A549 (cell line): ENCODE measurements at regions not wholly inside any gene's neighbourhood (a gene's known extent, or its start where the extent isn't known, plus 50 kb on each side); places are given as distances from the start of the nearest gene placed in this dataset.

Experiments used
- ATAC-seq, 2 experiments: fragments of 200-7000 bp in 1 of 2; fragments of >200 bp in 1 of 2; cut with Nextera tagmentation in 1 of 2; cut with Tn5 transposase in 1 of 2; 3 replicates each; pipeline versions ENCODE4 v1.8.0 to v1.9.1; 2018 to 2020; ENCODE audit warnings: mild to moderate bottlenecking in 1 of 2, moderate library complexity in 1 of 2
- CTCF ChIA-PET: fragments of 300-600 bp; sonication (Branson Sonifier 250); formaldehyde crosslinking; extraction: SDS; loops from one replicate; lab custom pipeline; 2021; ENCODE audit warnings: antibody characterized with exemption, inconsistent platforms; lab: Yijun Ruan, JAX
- POLR2A ChIA-PET: fragments of 350-600 bp; formaldehyde crosslinking; extraction: SDS; loops from one replicate; lab custom pipeline; 2021; ENCODE audit warnings: antibody characterized with exemption, inconsistent platforms; lab: Yijun Ruan, JAX
- DNase-seq, 2 experiments: peaks; one replicate each; pipeline versions ENCODE4 v3.0.0 to v3.0.0-alpha.2; 2011 to 2016; ENCODE audit warnings: low read depth in 1 of 2, low spot score in 1 of 2
- FAIRE-seq: peaks from 2 replicates; lab custom pipeline; 2011; peaks lifted over from hg19 to GRCh38; lab: Jason Lieb, UNC
- H3K27ac ChIP-seq, 2 experiments: fragments of >200 bp; sonication (Bioruptor Twin); formaldehyde crosslinking; 3 replicates each; pipeline ENCODE4 v1.5.1; 2016 to 2017
- H3K4me1 ChIP-seq: fragments of >200 bp; sonication (Bioruptor Twin); formaldehyde crosslinking; 3 replicates; pipeline ENCODE4 v1.6.1; 2016
- H3K4me2 ChIP-seq: fragments of >200 bp; sonication (Bioruptor Twin); formaldehyde crosslinking; 3 replicates; pipeline ENCODE4 v1.6.1; 2016
- H3K4me3 ChIP-seq: fragments of >200 bp; sonication (Bioruptor Twin); formaldehyde crosslinking; 3 replicates; pipeline ENCODE4 v1.5.1; 2016
- H3K9me3 ChIP-seq: fragments of >200 bp; sonication (Bioruptor Twin); formaldehyde crosslinking; 3 replicates; pipeline ENCODE4 v1.6.1; 2016
- BHLHE40 ChIP-seq: IDR thresholded peaks from 2 replicates; pipeline ENCODE4 v1.6.1; 2012; ENCODE audit warnings: low read depth, low read length, inconsistent platforms
- CEBPB ChIP-seq, 2 experiments: fragments of >200 bp in 1 of 2; sonication (Bioruptor Twin) in 1 of 2; formaldehyde crosslinking in 1 of 2; IDR thresholded peaks; 2 replicates each; pipeline ENCODE4 v1.6.1; 2012 to 2016
- CHD4 ChIP-seq: fragments of 200-600 bp; sonication (generic); IDR thresholded peaks from 2 replicates; pipeline ENCODE4 v1.6.1; 2016; ENCODE audit warnings: antibody characterized with exemption, mild to moderate bottlenecking, borderline replicate concordance
- FOSB ChIP-seq: fragments of 250-450 bp; sonication (Bioruptor Pico); IDR thresholded peaks from 2 replicates; pipeline ENCODE4 v1.5.0; 2020; ENCODE audit warnings: mild to moderate bottlenecking, moderate library complexity
- JUNB ChIP-seq: fragments of >200 bp; sonication (Bioruptor Twin); formaldehyde crosslinking; IDR thresholded peaks from 2 replicates; pipeline ENCODE4 v1.6.1; 2016
- KDM1A ChIP-seq: fragments of 200-600 bp; sonication (generic); IDR thresholded peaks from 2 replicates; pipeline ENCODE4 v1.6.1; 2016; ENCODE audit warnings: low read depth, mild to moderate bottlenecking
- KDM5A ChIP-seq: fragments of 200-600 bp; sonication (generic); IDR thresholded peaks from 2 replicates; pipeline ENCODE4 v1.6.1; 2016; ENCODE audit warnings: antibody characterized with exemption, mild to moderate bottlenecking
- MAFK ChIP-seq: fragments of 450-650 bp; IDR thresholded peaks from 2 replicates; pipeline ENCODE4 v1.6.1; 2014; ENCODE audit not compliant: partially characterized antibody
- MAZ ChIP-seq: fragments of 150-350 bp; IDR thresholded peaks from 2 replicates; pipeline ENCODE4 v1.6.1; 2014; ENCODE audit warnings: antibody characterized with exemption, low read depth, low read length, borderline replicate concordance
- NFE2L2 ChIP-seq: fragments of 150-350 bp; conservative IDR thresholded peaks from 2 replicates; pipeline ENCODE4 v1.6.1; 2014; ENCODE audit warnings: low read length
- POLR2A ChIP-seq: IDR thresholded peaks from 2 replicates; pipeline ENCODE4 v1.6.1; 2012; ENCODE audit warnings: mild to moderate bottlenecking, low read length
- RCOR1 ChIP-seq: fragments of 150-350 bp; IDR thresholded peaks from 2 replicates; pipeline ENCODE4 v1.6.1; 2014; ENCODE audit warnings: antibody characterized with exemption, low read length, low read depth
- RFX5 ChIP-seq: fragments of 450-650 bp; IDR thresholded peaks from 2 replicates; pipeline ENCODE4 v1.7.1; 2014; ENCODE audit warnings: antibody characterized with exemption, mild to moderate bottlenecking, moderate library complexity
- SMC3 ChIP-seq: fragments of >200 bp; sonication (Bioruptor Twin); formaldehyde crosslinking; IDR thresholded peaks from 3 replicates; pipeline ENCODE4 v1.6.1; 2018; ENCODE audit warnings: inconsistent platforms
- TP53 ChIP-seq: fragments of 250-450 bp; sonication (Bioruptor Pico); IDR thresholded peaks from 2 replicates; pipeline ENCODE4 v1.5.0; 2021; ENCODE audit warnings: mild to moderate bottlenecking, moderate library complexity
- ZC3H11A ChIP-seq: fragments of 450-650 bp; IDR thresholded peaks from 2 replicates; pipeline ENCODE4 v1.6.1; 2014; ENCODE audit warnings: antibody characterized with exemption, mild to moderate bottlenecking
- WGBS: methylation state at CpG from one replicate; pipeline ENCODE4 v1.1.6; 2017; ENCODE audit errors: missing lambda C conversion rate; 5-methylcytosine and 5-hydroxymethylcytosine counted together
- TF ChIP-seq, protein P1 (sequence below): fragments of 450-650 bp; IDR thresholded peaks from 2 replicates; pipeline ENCODE4 v1.6.1; 2014; ENCODE audit warnings: antibody characterized with exemption
- TF ChIP-seq, protein P2 (sequence below): fragments of 250-450 bp; sonication (Bioruptor Pico); IDR thresholded peaks from 2 replicates; pipeline ENCODE4 v1.5.0; 2021; ENCODE audit warnings: mild to moderate bottlenecking, moderate library complexity, borderline replicate concordance
- TF ChIP-seq, protein P3 (sequence below): fragments of >200 bp; sonication (Bioruptor Twin); formaldehyde crosslinking; IDR thresholded peaks from 3 replicates; pipeline ENCODE4 v1.6.1; 2016
- TF ChIP-seq, protein P4 (sequence below): fragments of 150-350 bp; IDR thresholded peaks from 2 replicates; pipeline ENCODE4 v1.6.1; 2014; ENCODE audit warnings: low read depth, mild to moderate bottlenecking, low read length
- TF ChIP-seq, protein P5 (sequence below): fragments of 250-450 bp; sonication (Bioruptor Pico); IDR thresholded peaks from 2 replicates; pipeline ENCODE4 v1.5.0; 2020; ENCODE audit warnings: low read depth, mild to moderate bottlenecking, moderate library complexity

DNA sequence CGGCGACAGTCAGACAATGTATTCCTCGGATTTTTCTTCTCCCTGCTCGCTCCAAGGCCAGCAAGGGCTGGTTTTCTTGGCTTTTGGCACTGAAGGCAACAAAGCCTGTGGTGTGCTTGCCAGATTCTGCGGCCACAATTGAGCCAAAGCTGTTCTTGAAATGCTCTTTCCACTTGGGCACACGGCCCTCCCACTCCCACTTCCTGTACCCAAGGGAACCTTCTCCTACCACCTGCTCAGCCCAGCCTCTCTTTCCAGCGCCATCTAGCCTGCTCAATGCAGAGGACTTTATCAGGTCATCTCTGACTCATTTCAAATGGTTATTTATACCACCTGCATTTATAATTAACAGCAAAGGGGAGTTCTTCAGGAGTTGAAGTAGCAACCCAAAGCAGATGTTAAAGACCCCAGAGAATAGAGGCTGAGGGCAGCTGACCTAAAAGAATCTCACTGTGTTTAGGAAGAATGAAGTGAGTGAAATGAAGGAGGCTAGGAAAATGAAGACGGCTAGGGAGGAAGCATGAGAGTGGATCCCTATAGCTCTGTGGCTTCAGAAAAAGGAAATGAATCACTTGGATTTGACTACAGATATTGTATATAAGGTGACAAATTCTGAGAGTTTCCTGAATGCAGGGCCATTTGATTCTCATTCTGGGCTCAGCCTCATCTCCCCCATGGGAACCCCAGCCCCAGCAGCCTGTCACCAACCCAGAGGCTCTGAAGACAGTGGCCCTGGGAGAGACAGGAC, 439.0 kb downstream of the ENC1 start:
- Histone ChIP-seq H3K4me1 (peaks cover 18% of the 10 kb centered on the region), H3K9me3 (no peaks in the 10 kb centered on the region), H3K4me3 (no peak overlapping the region), H3K27ac (peak overlapping the region in 1 of 2 experiments; percentile 23; a peak in 1 of 6 replicates), H3K4me2 (no peak overlapping the region)
- no peak for TF ChIP-seq ZC3H11A
- no peak for TF ChIP-seq MAFK
- TF ChIP-seq SMC3 = no peak
- no peak for TF ChIP-seq FOSB (CRISPR knock-in tag)
- FAIRE-seq (no peak), DNase-seq (no peak), ATAC-seq (no peak)
- CTCF ChIA-PET = interaction anchor here (1.0 to 1.1 kb wide), 2 partner anchors 27 to 28 kb away, joined by 3 to 5 read pairs; no protein-coding TSS in a partner anchor
- 68% methylated on average over 8 of the region's 8 CpGs for WGBS
- POLR2A ChIA-PET = no interaction called here

DNA sequence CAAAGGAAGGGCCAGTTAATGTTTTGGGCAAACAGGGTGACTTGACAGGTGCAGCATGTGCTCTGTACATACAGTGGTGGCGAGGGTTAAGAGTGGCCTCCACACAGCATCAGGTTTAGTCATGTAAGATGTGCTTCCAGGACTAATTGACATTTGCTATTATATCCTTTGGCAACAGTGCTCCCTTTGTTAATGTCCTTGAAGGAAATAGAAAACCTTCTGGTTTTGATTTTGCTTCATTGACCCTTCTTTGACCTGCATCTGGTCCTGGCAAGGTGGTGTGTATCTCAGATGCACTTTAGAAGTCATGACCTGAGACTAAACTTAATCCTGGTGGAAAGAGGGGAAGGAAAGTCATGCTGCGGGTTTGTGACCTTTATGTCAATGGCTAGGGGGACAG, 440.0 kb downstream of the ENC1 start:
- TF ChIP-seq RCOR1 (no peak), TP53 (CRISPR knock-in tag) (no peak)
- TF ChIP-seq, all 56 proteins: peak for 0
- WGBS = 85% methylated on average over 2 of the region's 2 CpGs
- H3K9me3 ChIP-seq = no peaks in the 10 kb centered on the region
- ChIA-PET CTCF (interaction anchor here (1.0 to 1.5 kb wide), 3 partner anchors 26 to 29 kb away, joined by 3 to 5 read pairs (median 3); no protein-coding TSS in a partner anchor), POLR2A (no interaction called here)
- FAIRE-seq = no peak
- no peak overlapping the region; a peak in 2 of 6 replicates for H3K27ac ChIP-seq
- H3K4me3 ChIP-seq = no peak overlapping the region
- no peak for ATAC-seq
- DNase-seq = no peak
- no peak overlapping the region for H3K4me2 ChIP-seq
- H3K4me1 ChIP-seq = peaks cover 18% of the 10 kb centered on the region

DNA sequence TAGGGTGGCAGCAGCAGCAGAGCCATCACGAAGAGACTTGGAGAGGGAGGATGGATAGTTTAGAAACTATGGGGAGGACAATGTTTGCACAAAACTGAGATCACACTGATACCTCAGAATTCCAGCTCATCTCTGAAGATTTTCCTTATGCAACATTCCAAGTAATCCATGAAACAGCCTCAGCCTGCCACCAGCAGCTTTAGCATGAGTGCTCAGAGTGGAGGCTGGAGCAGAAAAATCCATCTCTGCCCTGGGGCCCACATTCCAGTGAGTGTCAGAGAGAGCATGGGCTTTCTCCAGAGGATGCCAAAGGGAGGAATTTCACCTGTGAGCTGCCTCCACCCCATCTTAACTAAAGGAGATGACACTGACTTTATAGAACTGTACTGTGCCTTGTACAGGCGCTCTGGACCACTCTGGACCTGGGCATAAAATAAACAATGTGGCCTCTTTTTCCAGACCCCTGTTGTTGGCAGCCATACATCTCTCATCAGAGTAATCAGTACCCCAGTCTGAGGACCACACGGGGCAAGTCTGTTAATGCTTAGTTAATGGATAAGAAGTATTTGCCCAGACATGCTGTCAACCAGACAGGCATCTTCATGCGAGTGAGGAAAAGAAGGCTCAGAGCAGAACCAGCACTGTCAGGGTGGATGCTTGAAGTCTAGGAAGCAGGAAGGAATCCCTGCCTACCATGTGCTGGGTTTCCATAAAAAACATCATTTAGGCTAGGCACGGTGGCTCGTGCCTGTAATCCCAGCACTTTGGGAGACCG, 440.9 kb downstream of the ENC1 start:
- WGBS = 75% methylated on average over 7 of the region's 7 CpGs
- POLR2A ChIA-PET = interaction anchor here (1.1 kb wide), 1 partner anchor 116 kb away, joined by 3 read pairs; no protein-coding TSS in a partner anchor
- FAIRE-seq = no peak

DNA sequence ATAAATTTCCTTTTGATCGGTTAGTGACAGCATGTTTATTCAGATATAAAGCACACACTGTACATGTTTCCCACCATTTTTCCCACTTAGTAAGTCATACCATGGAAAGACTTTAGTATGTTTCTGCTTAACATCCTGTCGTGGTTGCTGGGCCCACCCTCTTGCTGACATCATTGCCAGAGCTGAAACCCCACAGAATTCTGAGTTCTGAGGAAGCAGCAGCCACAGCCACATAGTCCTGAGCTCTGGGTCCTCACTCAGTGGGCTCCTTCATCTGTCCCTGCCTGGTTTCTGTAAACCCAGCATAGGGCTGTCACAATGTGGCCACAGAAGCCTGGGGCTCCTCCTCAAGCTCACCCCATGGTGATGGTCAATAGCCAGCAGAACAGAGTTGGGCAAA, 441.5 kb downstream of the ENC1 start:
- POLR2A ChIA-PET = interaction anchor here (1.1 kb wide), 1 partner anchor 117 kb away, joined by 3 read pairs; no protein-coding TSS in a partner anchor
- no peak overlapping the region for H3K4me3 ChIP-seq
- FAIRE-seq (no peak), DNase-seq (no peak), ATAC-seq (peak in 1 of 2 experiments; percentile 21; a peak in 1 of 6 replicates)
- H3K4me2 ChIP-seq = peak overlapping the region; percentile 40; the same call in 1 of the 3 replicates
- H3K27ac ChIP-seq = peak overlapping the region; percentile 39 to 72; a peak in 4 of 6 replicates
- CTCF ChIA-PET = interaction anchor here (0.5 to 1.5 kb wide), 4 partner anchors 20 to 443 kb away, joined by 3 read pairs; no protein-coding TSS in a partner anchor
- H3K9me3 ChIP-seq = no peaks in the 10 kb centered on the region
- peaks cover 18% of the 10 kb centered on the region for H3K4me1 ChIP-seq
- WGBS = 52% methylated on average over 2 of the region's 2 CpGs
- TF ChIP-seq MAZ (no peak), KDM1A (no peak), KDM5A (no peak), CHD4 (no peak), RFX5 (no peak), NFE2L2 (no peak), CEBPB (IDR thresholded peaks at IDR 0.05) (no peak), ZC3H11A (no peak), BHLHE40 (no peak), POLR2A (no peak)
- TF ChIP-seq, protein P1, sequence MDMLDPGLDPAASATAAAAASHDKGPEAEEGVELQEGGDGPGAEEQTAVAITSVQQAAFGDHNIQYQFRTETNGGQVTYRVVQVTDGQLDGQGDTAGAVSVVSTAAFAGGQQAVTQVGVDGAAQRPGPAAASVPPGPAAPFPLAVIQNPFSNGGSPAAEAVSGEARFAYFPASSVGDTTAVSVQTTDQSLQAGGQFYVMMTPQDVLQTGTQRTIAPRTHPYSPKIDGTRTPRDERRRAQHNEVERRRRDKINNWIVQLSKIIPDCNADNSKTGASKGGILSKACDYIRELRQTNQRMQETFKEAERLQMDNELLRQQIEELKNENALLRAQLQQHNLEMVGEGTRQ = no peak
- TF ChIP-seq, protein P2, sequence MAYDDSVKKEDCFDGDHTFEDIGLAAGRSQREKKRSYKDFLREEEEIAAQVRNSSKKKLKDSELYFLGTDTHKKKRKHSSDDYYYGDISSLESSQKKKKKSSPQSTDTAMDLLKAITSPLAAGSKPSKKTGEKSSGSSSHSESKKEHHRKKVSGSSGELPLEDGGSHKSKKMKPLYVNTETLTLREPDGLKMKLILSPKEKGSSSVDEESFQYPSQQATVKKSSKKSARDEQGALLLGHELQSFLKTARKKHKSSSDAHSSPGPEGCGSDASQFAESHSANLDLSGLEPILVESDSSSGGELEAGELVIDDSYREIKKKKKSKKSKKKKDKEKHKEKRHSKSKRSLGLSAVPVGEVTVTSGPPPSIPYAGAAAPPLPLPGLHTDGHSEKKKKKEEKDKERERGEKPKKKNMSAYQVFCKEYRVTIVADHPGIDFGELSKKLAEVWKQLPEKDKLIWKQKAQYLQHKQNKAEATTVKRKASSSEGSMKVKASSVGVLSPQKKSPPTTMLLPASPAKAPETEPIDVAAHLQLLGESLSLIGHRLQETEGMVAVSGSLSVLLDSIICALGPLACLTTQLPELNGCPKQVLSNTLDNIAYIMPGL (CRISPR knock-in tag) = no peak
- TF ChIP-seq, protein P3, sequence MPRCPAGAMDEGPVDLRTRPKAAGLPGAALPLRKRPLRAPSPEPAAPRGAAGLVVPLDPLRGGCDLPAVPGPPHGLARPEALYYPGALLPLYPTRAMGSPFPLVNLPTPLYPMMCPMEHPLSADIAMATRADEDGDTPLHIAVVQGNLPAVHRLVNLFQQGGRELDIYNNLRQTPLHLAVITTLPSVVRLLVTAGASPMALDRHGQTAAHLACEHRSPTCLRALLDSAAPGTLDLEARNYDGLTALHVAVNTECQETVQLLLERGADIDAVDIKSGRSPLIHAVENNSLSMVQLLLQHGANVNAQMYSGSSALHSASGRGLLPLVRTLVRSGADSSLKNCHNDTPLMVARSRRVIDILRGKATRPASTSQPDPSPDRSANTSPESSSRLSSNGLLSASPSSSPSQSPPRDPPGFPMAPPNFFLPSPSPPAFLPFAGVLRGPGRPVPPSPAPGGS = no peak
- TF ChIP-seq, protein P4, sequence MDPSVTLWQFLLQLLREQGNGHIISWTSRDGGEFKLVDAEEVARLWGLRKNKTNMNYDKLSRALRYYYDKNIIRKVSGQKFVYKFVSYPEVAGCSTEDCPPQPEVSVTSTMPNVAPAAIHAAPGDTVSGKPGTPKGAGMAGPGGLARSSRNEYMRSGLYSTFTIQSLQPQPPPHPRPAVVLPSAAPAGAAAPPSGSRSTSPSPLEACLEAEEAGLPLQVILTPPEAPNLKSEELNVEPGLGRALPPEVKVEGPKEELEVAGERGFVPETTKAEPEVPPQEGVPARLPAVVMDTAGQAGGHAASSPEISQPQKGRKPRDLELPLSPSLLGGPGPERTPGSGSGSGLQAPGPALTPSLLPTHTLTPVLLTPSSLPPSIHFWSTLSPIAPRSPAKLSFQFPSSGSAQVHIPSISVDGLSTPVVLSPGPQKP = no peak
- TF ChIP-seq, protein P5, sequence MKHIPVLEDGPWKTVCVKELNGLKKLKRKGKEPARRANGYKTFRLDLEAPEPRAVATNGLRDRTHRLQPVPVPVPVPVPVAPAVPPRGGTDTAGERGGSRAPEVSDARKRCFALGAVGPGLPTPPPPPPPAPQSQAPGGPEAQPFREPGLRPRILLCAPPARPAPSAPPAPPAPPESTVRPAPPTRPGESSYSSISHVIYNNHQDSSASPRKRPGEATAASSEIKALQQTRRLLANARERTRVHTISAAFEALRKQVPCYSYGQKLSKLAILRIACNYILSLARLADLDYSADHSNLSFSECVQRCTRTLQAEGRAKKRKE = no peak

More for the DNA sequence above, 440.9 kb downstream of the ENC1 start:
- Histone ChIP-seq H3K4me2 (peak overlapping the region; percentile 40), H3K9me3 (no peaks in the 10 kb centered on the region), H3K27ac (peak overlapping the region; percentile 39 to 72; a peak in 4 of 6 replicates)
- DNase-seq = peak in 1 of 2 experiments; percentile 18
- no peak for TF ChIP-seq JUNB
- TF ChIP-seq SMC3 = 0 out of 3 replicates have a peak, but pooled peaks have one; percentile 12
- TF ChIP-seq, all 56 proteins: peak for 1
- H3K4me3 ChIP-seq = no peak overlapping the region
- peak; percentile 55 to 85 for ATAC-seq
- CTCF ChIA-PET = interaction anchor here (0.5 to 1.5 kb wide), 4 partner anchors 20 to 442 kb away, joined by 3 read pairs; no protein-coding TSS in a partner anchor
- H3K4me1 ChIP-seq = peaks cover 18% of the 10 kb centered on the region
